B cell (primary cell): ENCODE measurements at regions not wholly inside any gene's neighbourhood (a gene's known extent, or its start where the extent isn't known, plus 50 kb on each side); places are given as distances from the start of the nearest gene placed in this dataset.

Experiments used
- EZH2 ChIP-seq: IDR thresholded peaks from 2 replicates; pipeline ENCODE4 v1.6.1; 2012; ENCODE audit warnings: borderline replicate concordance, low read depth, mild to moderate bottlenecking, moderate library complexity, low read length; ENCODE audit not compliant: insufficient read depth, poor library complexity, severe bottlenecking
- TF ChIP-seq, protein P1 (sequence below): fragments of 200-600 bp; IDR thresholded peaks from one replicate; pipeline ENCODE4 v1.8.0; 2022; ENCODE audit warnings: antibody characterized with exemption, mild to moderate bottlenecking

DNA sequence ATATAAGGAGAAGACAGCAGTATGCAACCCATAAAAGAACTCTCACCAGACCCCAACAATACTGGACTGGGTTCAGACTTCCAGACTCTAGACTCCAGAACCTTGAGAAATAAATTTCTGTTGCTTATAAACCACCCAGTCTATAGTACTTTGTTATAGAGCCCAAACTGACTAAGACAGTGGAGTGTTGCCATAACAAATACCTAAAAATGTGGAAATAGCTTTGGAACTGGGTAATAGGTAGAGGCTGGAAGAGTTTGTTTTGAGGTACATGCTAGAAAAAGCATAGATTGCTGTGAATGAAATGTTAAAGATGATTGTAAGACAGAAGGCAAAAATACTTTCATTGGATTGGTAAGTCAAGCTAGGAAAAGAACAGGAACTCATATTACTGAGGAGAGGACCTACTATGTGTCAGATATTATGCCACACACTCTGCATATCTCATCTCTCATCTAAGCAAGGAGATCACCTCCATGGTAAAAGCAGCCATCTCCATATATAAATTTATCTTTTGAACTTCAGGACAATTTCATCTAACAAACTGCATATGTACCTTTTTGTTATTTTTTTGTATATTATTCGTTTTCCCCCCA lies 67.4 kb upstream of the FNDC3B start:
- TF ChIP-seq, protein P1, sequence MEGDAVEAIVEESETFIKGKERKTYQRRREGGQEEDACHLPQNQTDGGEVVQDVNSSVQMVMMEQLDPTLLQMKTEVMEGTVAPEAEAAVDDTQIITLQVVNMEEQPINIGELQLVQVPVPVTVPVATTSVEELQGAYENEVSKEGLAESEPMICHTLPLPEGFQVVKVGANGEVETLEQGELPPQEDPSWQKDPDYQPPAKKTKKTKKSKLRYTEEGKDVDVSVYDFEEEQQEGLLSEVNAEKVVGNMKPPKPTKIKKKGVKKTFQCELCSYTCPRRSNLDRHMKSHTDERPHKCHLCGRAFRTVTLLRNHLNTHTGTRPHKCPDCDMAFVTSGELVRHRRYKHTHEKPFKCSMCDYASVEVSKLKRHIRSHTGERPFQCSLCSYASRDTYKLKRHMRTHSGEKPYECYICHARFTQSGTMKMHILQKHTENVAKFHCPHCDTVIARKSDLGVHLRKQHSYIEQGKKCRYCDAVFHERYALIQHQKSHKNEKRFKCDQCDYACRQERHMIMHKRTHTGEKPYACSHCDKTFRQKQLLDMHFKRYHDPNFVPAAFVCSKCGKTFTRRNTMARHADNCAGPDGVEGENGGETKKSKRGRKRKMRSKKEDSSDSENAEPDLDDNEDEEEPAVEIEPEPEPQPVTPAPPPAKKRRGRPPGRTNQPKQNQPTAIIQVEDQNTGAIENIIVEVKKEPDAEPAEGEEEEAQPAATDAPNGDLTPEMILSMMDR, result no peak
- TF ChIP-seq EZH2, result no peak
